ENCODE measurements at regions not wholly inside any gene's neighbourhood (a gene's known extent, or its start where the extent isn't known, plus 50 kb on each side); places are given as distances from the start of the nearest gene placed in this dataset.

DNA sequence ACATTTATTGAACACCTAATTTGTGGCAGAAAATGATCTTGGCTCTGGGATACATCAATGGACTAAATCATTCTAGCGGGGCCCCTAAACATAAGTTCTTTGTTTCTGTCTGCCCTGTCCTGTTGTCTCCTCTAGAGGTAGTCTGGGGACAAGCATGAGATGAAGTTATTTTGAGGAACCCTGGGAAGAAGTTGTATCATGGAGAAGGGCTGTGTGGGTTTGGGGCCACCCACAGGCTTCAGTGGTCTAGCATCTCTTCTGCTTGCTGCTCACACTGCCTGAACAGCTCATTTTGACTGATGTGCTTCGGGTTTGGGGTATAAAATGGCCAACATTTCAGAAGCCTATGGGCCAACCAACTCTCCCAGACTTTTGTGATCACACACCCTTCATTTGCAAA is 50.3 kb upstream of the OSBPL11 start:
- H3K36me3 ChIP-seq: no peaks in the 10 kb centered on the region
- 90 to 96% (median 90%) methylated on average over 2 of the region's 2 CpGs for WGBS, 3 donors

DNA sequence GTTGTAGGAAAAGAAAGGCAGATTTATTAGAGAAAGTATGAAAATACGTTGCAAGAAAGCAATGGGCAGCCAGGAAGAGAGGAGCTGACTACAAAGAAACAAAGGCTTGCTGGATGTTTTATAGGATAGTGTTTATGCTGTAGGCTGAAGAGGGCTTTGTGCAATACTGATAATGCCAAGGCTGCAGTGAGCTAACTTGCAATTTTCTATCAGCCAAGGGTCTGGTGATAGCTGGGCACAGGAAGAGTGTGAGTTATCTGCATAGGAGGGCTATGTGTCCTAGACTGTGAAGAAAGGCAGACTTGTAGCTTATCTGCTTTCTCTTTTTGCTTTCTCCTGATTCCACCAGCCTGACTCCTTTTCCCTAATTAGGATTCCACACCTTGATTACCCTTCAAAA is 51.3 kb upstream of the OSBPL11 start:
- DNase-seq: no peak

More for the DNA sequence above, 50.3 kb upstream of the OSBPL11 start:
- intact Hi-C loops (cut with DNase I): no loop called here
- no peaks in the 10 kb centered on the region for H3K27me3 ChIP-seq
- no peak overlapping the region for H3K4me3 ChIP-seq
- no peak for DNase-seq
- no peak overlapping the region for H3K27ac ChIP-seq
- no peaks in the 10 kb centered on the region for H3K4me1 ChIP-seq (ENCODE audit: insufficient read depth)
- TF ChIP-seq POLR2A (IDR thresholded peaks at IDR 0.05) (no peak), EP300 (IDR thresholded peaks at IDR 0.05) (no peak)
- no peaks in the 10 kb centered on the region for H3K9me3 ChIP-seq

GRCh38 chr3:125647318-125648014 is 52.2 kb upstream of the OSBPL11 start:
- intact Hi-C loops (cut with DNase I): no loop called here
- no peak overlapping the region for H3K27ac ChIP-seq
- H3K36me3 ChIP-seq: no peaks in the 10 kb centered on the region
- no peak for DNase-seq
- 82 to 86% (median 85%) methylated on average over 8 of the region's 8 CpGs for WGBS, 3 donors
- no peaks in the 10 kb centered on the region for H3K9me3 ChIP-seq
- no peak for TF ChIP-seq EP300 (IDR thresholded peaks at IDR 0.05)
- H3K4me3 ChIP-seq: no peak overlapping the region
- H3K27me3 ChIP-seq: no peaks in the 10 kb centered on the region
- H3K4me1 ChIP-seq (ENCODE audit: insufficient read depth): no peaks in the 10 kb centered on the region

More for the DNA sequence above, 51.3 kb upstream of the OSBPL11 start:
- Histone ChIP-seq H3K27me3 (no peaks in the 10 kb centered on the region), H3K9me3 (no peaks in the 10 kb centered on the region), H3K4me1 (ENCODE audit: insufficient read depth) (no peaks in the 10 kb centered on the region), H3K27ac (no peak overlapping the region), H3K4me3 (no peak overlapping the region), H3K36me3 (no peaks in the 10 kb centered on the region)
- TF ChIP-seq, protein P1, sequence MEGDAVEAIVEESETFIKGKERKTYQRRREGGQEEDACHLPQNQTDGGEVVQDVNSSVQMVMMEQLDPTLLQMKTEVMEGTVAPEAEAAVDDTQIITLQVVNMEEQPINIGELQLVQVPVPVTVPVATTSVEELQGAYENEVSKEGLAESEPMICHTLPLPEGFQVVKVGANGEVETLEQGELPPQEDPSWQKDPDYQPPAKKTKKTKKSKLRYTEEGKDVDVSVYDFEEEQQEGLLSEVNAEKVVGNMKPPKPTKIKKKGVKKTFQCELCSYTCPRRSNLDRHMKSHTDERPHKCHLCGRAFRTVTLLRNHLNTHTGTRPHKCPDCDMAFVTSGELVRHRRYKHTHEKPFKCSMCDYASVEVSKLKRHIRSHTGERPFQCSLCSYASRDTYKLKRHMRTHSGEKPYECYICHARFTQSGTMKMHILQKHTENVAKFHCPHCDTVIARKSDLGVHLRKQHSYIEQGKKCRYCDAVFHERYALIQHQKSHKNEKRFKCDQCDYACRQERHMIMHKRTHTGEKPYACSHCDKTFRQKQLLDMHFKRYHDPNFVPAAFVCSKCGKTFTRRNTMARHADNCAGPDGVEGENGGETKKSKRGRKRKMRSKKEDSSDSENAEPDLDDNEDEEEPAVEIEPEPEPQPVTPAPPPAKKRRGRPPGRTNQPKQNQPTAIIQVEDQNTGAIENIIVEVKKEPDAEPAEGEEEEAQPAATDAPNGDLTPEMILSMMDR (IDR thresholded peaks at IDR 0.05): no peak
- TF ChIP-seq EP300 (IDR thresholded peaks at IDR 0.05) (no peak), POLR2A (IDR thresholded peaks at IDR 0.05) (no peak)
- WGBS, 3 donors: 63 to 68% (median 68%) methylated on average over 1 of the region's 1 CpG
- intact Hi-C loops (cut with DNase I): no loop called here

- H3K27me3 ChIP-seq: no peaks in the 10 kb centered on the region
- intact Hi-C loops (cut with DNase I): no loop called here
- DNase-seq: no peak
- no peak for TF ChIP-seq EP300 (IDR thresholded peaks at IDR 0.05)
- no peak overlapping the region for H3K4me3 ChIP-seq
- no peak overlapping the region for H3K27ac ChIP-seq
- no peaks in the 10 kb centered on the region for H3K4me1 ChIP-seq (ENCODE audit: insufficient read depth)
- WGBS, 3 donors: 81 to 84% (median 82%) methylated on average over 5 of the region's 5 CpGs
- no peaks in the 10 kb centered on the region for H3K9me3 ChIP-seq
- H3K36me3 ChIP-seq: no peaks in the 10 kb centered on the region
These were observed 55.9 kb upstream of the OSBPL11 start for GRCh38 chr3:125651244-125651643.

DNA sequence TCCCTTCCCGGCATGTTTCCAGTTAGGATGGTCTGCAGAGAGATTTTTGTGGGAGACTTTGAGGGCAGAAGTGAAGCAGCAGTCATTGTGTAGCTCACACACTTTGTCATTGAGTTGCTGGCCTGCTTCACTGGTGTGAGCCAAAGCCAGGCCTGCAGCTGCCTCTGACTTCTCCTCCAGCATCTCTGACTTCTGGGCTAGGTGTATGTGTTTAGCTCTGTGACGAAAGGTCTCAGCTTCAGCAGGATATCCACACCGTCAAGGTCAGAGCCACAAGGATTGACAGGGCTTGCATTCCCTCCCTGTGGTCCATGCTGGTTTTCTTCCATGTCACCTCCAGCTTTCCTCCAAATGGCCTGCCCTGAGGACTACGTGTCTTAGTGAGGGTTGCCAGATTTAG is 57.1 kb upstream of the OSBPL11 start:
- no peaks in the 10 kb centered on the region for H3K9me3 ChIP-seq
- no peaks in the 10 kb centered on the region for H3K27me3 ChIP-seq
- no peak overlapping the region for H3K4me3 ChIP-seq
- H3K27ac ChIP-seq: no peak overlapping the region
- no peak for TF ChIP-seq POLR2A (IDR thresholded peaks at IDR 0.05)
- TF ChIP-seq, protein P1 (IDR thresholded peaks at IDR 0.05): no peak
- TF ChIP-seq EP300 (IDR thresholded peaks at IDR 0.05): no peak
- no peak for DNase-seq
- H3K4me1 ChIP-seq (ENCODE audit: insufficient read depth): no peaks in the 10 kb centered on the region
- H3K36me3 ChIP-seq: no peaks in the 10 kb centered on the region
- intact Hi-C loops (cut with DNase I): no loop called here
- WGBS, 3 donors: 80 to 91% (median 85%) methylated on average over 4 of the region's 4 CpGs

DNA sequence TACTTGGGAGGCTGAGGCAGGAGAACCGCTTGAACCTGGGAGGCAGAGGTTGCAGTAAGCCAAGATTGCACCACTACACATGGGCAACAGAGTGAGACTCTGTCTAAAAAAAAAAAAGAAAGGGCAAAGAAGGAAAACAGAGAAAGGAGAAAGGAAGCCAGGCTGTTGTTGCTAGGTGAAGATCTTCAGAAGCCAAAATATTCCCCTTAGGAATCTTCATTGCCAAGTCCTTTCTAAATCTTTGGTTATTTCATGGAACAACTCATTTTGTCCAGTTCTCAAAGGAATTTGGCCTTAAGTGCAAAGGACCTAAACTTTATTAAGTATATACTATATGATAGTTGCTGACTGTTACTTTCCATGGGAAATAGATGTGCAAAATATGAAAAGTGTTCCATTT is 59.2 kb upstream of the OSBPL11 start:
- H3K9me3 ChIP-seq: no peaks in the 10 kb centered on the region
- H3K27me3 ChIP-seq: no peaks in the 10 kb centered on the region
- TF ChIP-seq, protein P1 (IDR thresholded peaks at IDR 0.05): no peak
- no peak for TF ChIP-seq POLR2A (IDR thresholded peaks at IDR 0.05)
- no peak for TF ChIP-seq EP300 (IDR thresholded peaks at IDR 0.05)
- intact Hi-C loops (cut with DNase I): no loop called here
- H3K27ac ChIP-seq: no peak overlapping the region
- H3K4me1 ChIP-seq (ENCODE audit: insufficient read depth): no peaks in the 10 kb centered on the region
- no peak for DNase-seq
- H3K4me3 ChIP-seq: no peak overlapping the region
- 82 to 93% (median 92%) methylated on average over 1 of the region's 1 CpG for WGBS, 3 donors
- H3K36me3 ChIP-seq: no peaks in the 10 kb centered on the region
